ENCODE measurements at regions not wholly inside any gene's neighbourhood (a gene's known extent, or its start where the extent isn't known, plus 50 kb on each side); places are given as distances from the start of the nearest gene placed in this dataset.
A peak's percentile ranks its signal among the peaks of the same experiment; 100 is the strongest.

- TF ChIP-seq POLR2A (IDR thresholded peaks at IDR 0.05) (no peak), CTCF (IDR thresholded peaks at IDR 0.05) (no peak)
- H3K9me3 ChIP-seq, result no peaks in the 10 kb centered on the region
- no peak overlapping the region for H3K27ac ChIP-seq
- DNase-seq (no peak), ATAC-seq (peak in 1 of 4 donors; percentile 39)
- 54% methylated on average over 5 of the region's 5 CpGs for WGBS (ENCODE audit: insufficient coverage, low coverage, low lambda C conversion rate, missing lambda C conversion rate)
- intact Hi-C loops (cut with DNase I), result no loop called here
- H3K4me1 ChIP-seq, result no peaks in the 10 kb centered on the region
- H3K27me3 ChIP-seq, result no peaks in the 10 kb centered on the region
- no peak overlapping the region for H3K4me3 ChIP-seq
- no peaks in the 10 kb centered on the region for H3K36me3 ChIP-seq
Observed at GRCh38 chr4:155512817-155513216, 136.1 kb upstream of the MAP9 start.

GRCh38 chr4:155512046-155512445 lies 135.3 kb upstream of the MAP9 start:
- DNase-seq (no peak), ATAC-seq (no peak)
- intact Hi-C loops (cut with DNase I), result no loop called here
- no peaks in the 10 kb centered on the region for H3K27me3 ChIP-seq
- 78% methylated on average over 1 of the region's 1 CpG for WGBS (ENCODE audit: insufficient coverage, low coverage, low lambda C conversion rate, missing lambda C conversion rate)
- no peak overlapping the region for H3K27ac ChIP-seq
- no peaks in the 10 kb centered on the region for H3K9me3 ChIP-seq
- H3K4me3 ChIP-seq, result no peak overlapping the region
- H3K4me1 ChIP-seq, result no peaks in the 10 kb centered on the region
- TF ChIP-seq POLR2A (IDR thresholded peaks at IDR 0.05), result no peak
- no peaks in the 10 kb centered on the region for H3K36me3 ChIP-seq

- ATAC-seq (no peak), DNase-seq (no peak)
- Histone ChIP-seq H3K4me1 (no peaks in the 10 kb centered on the region), H3K27me3 (no peaks in the 10 kb centered on the region), H3K9me3 (no peaks in the 10 kb centered on the region), H3K4me3 (no peak overlapping the region), H3K27ac (no peak overlapping the region), H3K36me3 (no peaks in the 10 kb centered on the region)
- 39% methylated on average over 2 of the region's 2 CpGs for WGBS (ENCODE audit: insufficient coverage, low coverage, low lambda C conversion rate, missing lambda C conversion rate)
- TF ChIP-seq CTCF (IDR thresholded peaks at IDR 0.05), result no peak
- no peak for TF ChIP-seq POLR2A (IDR thresholded peaks at IDR 0.05)
- intact Hi-C loops (cut with DNase I), result no loop called here
Observed at GRCh38 chr4:155510771-155511170, 134.0 kb upstream of the MAP9 start.

GRCh38 chr4:155509555-155509954 lies 132.8 kb upstream of the MAP9 start:
- Histone ChIP-seq H3K27me3 (no peaks in the 10 kb centered on the region), H3K9me3 (no peaks in the 10 kb centered on the region), H3K4me3 (no peak overlapping the region), H3K27ac (no peak overlapping the region), H3K36me3 (no peaks in the 10 kb centered on the region), H3K4me1 (no peaks in the 10 kb centered on the region)
- DNase-seq (no peak), ATAC-seq (no peak)
- no peak for TF ChIP-seq POLR2A (IDR thresholded peaks at IDR 0.05)
- TF ChIP-seq CTCF (IDR thresholded peaks at IDR 0.05), result no peak
- intact Hi-C loops (cut with DNase I), result no loop called here

- no peak for ATAC-seq
- DNase-seq, result no peak
- WGBS (ENCODE audit: insufficient coverage, low coverage, low lambda C conversion rate, missing lambda C conversion rate), result 32% methylated on average over 4 of the region's 4 CpGs
Observed at GRCh38 chr4:155506745-155507144, 130.0 kb upstream of the MAP9 start.

More at GRCh38 chr4:155506745-155507144, 130.0 kb upstream of the MAP9 start:
- no peak overlapping the region for H3K4me3 ChIP-seq
- H3K36me3 ChIP-seq, result no peaks in the 10 kb centered on the region
- no peaks in the 10 kb centered on the region for H3K4me1 ChIP-seq
- H3K9me3 ChIP-seq, result no peaks in the 10 kb centered on the region
- H3K27ac ChIP-seq, result no peak overlapping the region
- TF ChIP-seq CTCF (IDR thresholded peaks at IDR 0.05), result no peak
- TF ChIP-seq POLR2A (IDR thresholded peaks at IDR 0.05), result no peak
- intact Hi-C loops (cut with DNase I), result no loop called here
- H3K27me3 ChIP-seq, result no peaks in the 10 kb centered on the region
